HepG2 (cell line): ENCODE measurements at regions not wholly inside any gene's neighbourhood (a gene's known extent, or its start where the extent isn't known, plus 50 kb on each side); places are given as distances from the start of the nearest gene placed in this dataset.

Experiments used
- ATAC-seq: fragments of 200-7000 bp; cut with Tn5 transposase; 3 replicates; pipeline ENCODE4 v1.9.1; 2020; ENCODE audit warnings: mild to moderate bottlenecking, moderate library complexity
- BruUV-seq: library from RNA; stranded (reverse); fragments of 400-500 nt; replicated peaks from 2 replicates; lab custom pipeline; 2021; lab: Mats Ljungman, UMichigan
- CTCF ChIA-PET: fragments of 300-600 bp; formaldehyde crosslinking; extraction: SDS; loops from one replicate; lab custom pipeline; 2021; ENCODE audit warnings: low total read pairs, inconsistent platforms, low intra/inter-chr PET ratio; lab: Yijun Ruan, JAX
- POLR2A ChIA-PET: fragments of 350-600 bp; sonication (Branson Sonifier 250); formaldehyde crosslinking; loops from one replicate; lab custom pipeline; 2020; ENCODE audit warnings: antibody characterized with exemption, inconsistent platforms; lab: Yijun Ruan, JAX
- DNase-seq: peaks from one replicate; pipeline ENCODE4 v3.0.0-alpha.2; 2015; ENCODE audit warnings: low spot score
- FAIRE-seq: peaks from 3 replicates; lab custom pipeline; 2011; peaks lifted over from hg19 to GRCh38; lab: Jason Lieb, UNC
- H2AFZ ChIP-seq: one replicate; pipeline ENCODE4 v1.6.1; 2011; ENCODE audit warnings: low read length, inconsistent platforms
- H3K27ac ChIP-seq: fragments of 300-600 bp; 3 replicates; pipeline ENCODE4 v1.8.0; 2011; ENCODE audit warnings: mixed run types, mild to moderate bottlenecking, mixed read lengths, low read length, inconsistent platforms; ENCODE audit not compliant: insufficient read depth; ENCODE audit errors: extremely low read length
- H3K27me3 ChIP-seq, 2 experiments: fragments of 200-600 bp in 1 of 2; 2 replicates in 1 of 2; 3 replicates in 1 of 2; pipeline versions ENCODE4 v1.6.0 to v1.8.0; 2011; ENCODE audit warnings: low read length in 2 of 2, mild to moderate bottlenecking in 2 of 2, moderate library complexity in 2 of 2, inconsistent platforms in 1 of 2; ENCODE audit not compliant: insufficient read depth in 2 of 2, control insufficient read depth in 1 of 2
- H3K36me3 ChIP-seq, 2 experiments: fragments of 200-600 bp in 1 of 2; replicated peaks in 1 of 2; 2 replicates in 1 of 2; 3 replicates in 1 of 2; pipeline versions ENCODE4 v1.5.1 to v1.8.0; 2011; ENCODE audit warnings: low read length in 2 of 2, inconsistent platforms in 1 of 2; ENCODE audit not compliant: insufficient read depth in 2 of 2, control insufficient read depth in 1 of 2
- H3K4me1 ChIP-seq: 2 replicates; pipeline ENCODE4 v1.5.1; 2012; ENCODE audit warnings: low read length, inconsistent platforms; ENCODE audit not compliant: insufficient read depth
- H3K4me2 ChIP-seq: 2 replicates; pipeline ENCODE4 v1.6.0; 2011; ENCODE audit warnings: low read depth, low read length, inconsistent platforms
- H3K4me3 ChIP-seq, 3 experiments: fragments of 200-600 bp in 1 of 3; sonication (generic), shearing (Covaris generic) in 1 of 3; replicated peaks in 1 of 3; 2 replicates each; pipeline ENCODE4 v1.5.1; 2011 to 2016; ENCODE audit warnings: low read length in 3 of 3, inconsistent platforms in 2 of 3, low read depth in 2 of 3, mild to moderate bottlenecking in 2 of 3, control low read depth in 1 of 3, mixed read lengths in 1 of 3; ENCODE audit not compliant: insufficient read depth in 1 of 3
- H3K79me2 ChIP-seq: one replicate; pipeline ENCODE4 v1.6.1; 2011; ENCODE audit warnings: low read length, inconsistent platforms; ENCODE audit not compliant: insufficient read depth
- H3K9ac ChIP-seq: 2 replicates; pipeline ENCODE4 v1.6.0; 2011; ENCODE audit warnings: mild to moderate bottlenecking, low read depth, low read length, inconsistent platforms; ENCODE audit not compliant: insufficient read depth
- H3K9me3 ChIP-seq: 2 replicates; pipeline ENCODE4 v1.5.1; 2012; ENCODE audit warnings: mild to moderate bottlenecking, low read length
- H4K20me1 ChIP-seq: 2 replicates; pipeline ENCODE4 v1.6.0; 2011; ENCODE audit warnings: inconsistent platforms, mild to moderate bottlenecking, low read length, moderate library complexity; ENCODE audit not compliant: insufficient read depth
- CEBPB ChIP-seq: IDR thresholded peaks from 2 replicates; pipeline ENCODE4 v1.6.1; 2011; ENCODE audit warnings: low read depth, low read length, improper control_type of control experiment, borderline replicate concordance
- DPF2 ChIP-seq: sonication (generic); formaldehyde crosslinking; IDR thresholded peaks from 2 replicates; pipeline ENCODE4 v1.4.0; 2020; ENCODE audit warnings: mild to moderate bottlenecking, low read depth, missing genetic modification reagents, borderline replicate concordance
- E2F2 ChIP-seq: sonication (generic); formaldehyde crosslinking; IDR thresholded peaks from 2 replicates; pipeline ENCODE4 v1.4.0; 2020; ENCODE audit warnings: missing genetic modification reagents, borderline replicate concordance
- HIVEP1 ChIP-seq: sonication (generic); formaldehyde crosslinking; IDR thresholded peaks from 2 replicates; pipeline ENCODE4 v1.4.0; 2020; ENCODE audit warnings: mild to moderate bottlenecking, missing genetic modification reagents
- HMG20B ChIP-seq: conservative IDR thresholded peaks from 2 replicates; pipeline ENCODE4 v1.6.1; 2016; ENCODE audit warnings: missing genetic modification reagents, missing compliant biosample characterization
- IKZF5 ChIP-seq: IDR thresholded peaks from 2 replicates; pipeline ENCODE4 v1.6.1; 2018; ENCODE audit warnings: missing genetic modification reagents, mild to moderate bottlenecking, missing compliant biosample characterization
- IRX3 ChIP-seq: sonication (generic); formaldehyde crosslinking; IDR thresholded peaks from 2 replicates; pipeline ENCODE4 v1.8.1; 2023; ENCODE audit warnings: mild to moderate bottlenecking, low read depth, missing genetic modification reagents, borderline replicate concordance
- KDM1A ChIP-seq: IDR thresholded peaks from 2 replicates; pipeline ENCODE4 v1.6.1; 2016; ENCODE audit warnings: missing compliant biosample characterization
- NR3C1 ChIP-seq: sonication (generic); formaldehyde crosslinking; IDR thresholded peaks from 2 replicates; pipeline ENCODE4 v1.4.0; 2020; ENCODE audit warnings: missing genetic modification reagents
- PITX1 ChIP-seq: sonication (generic); formaldehyde crosslinking; IDR thresholded peaks from 2 replicates; pipeline ENCODE4 v1.5.1; 2020; ENCODE audit warnings: mild to moderate bottlenecking, missing genetic modification reagents
- SNAPC5 ChIP-seq: sonication (generic); formaldehyde crosslinking; IDR thresholded peaks from 2 replicates; pipeline ENCODE4 v1.8.1; 2023; ENCODE audit warnings: mild to moderate bottlenecking, missing genetic modification reagents, borderline replicate concordance
- ZFP90 ChIP-seq: sonication (generic); formaldehyde crosslinking; IDR thresholded peaks from 2 replicates; pipeline ENCODE4 v1.8.0; 2022; ENCODE audit warnings: missing genetic modification reagents, mild to moderate bottlenecking, inconsistent platforms, borderline replicate concordance
- ZMYM4 ChIP-seq: sonication (generic); formaldehyde crosslinking; IDR thresholded peaks from 2 replicates; pipeline ENCODE4 v1.8.1; 2023; ENCODE audit warnings: mild to moderate bottlenecking, missing genetic modification reagents
- ZNF230 ChIP-seq: sonication (generic); formaldehyde crosslinking; IDR thresholded peaks from 2 replicates; pipeline ENCODE4 v1.4.0; 2020; ENCODE audit warnings: mild to moderate bottlenecking, missing genetic modification reagents
- ZNF329 ChIP-seq: sonication (generic); formaldehyde crosslinking; IDR thresholded peaks from 2 replicates; pipeline ENCODE4 v1.9.0; 2021; ENCODE audit warnings: low read depth, mild to moderate bottlenecking, missing genetic modification reagents
- ZNF788 ChIP-seq: sonication (generic); formaldehyde crosslinking; IDR thresholded peaks from 2 replicates; pipeline ENCODE4 v1.5.0; 2020; ENCODE audit warnings: mild to moderate bottlenecking, missing genetic modification reagents, borderline replicate concordance
- WGBS: methylation state at CpG from one replicate; pipeline ENCODE4 v1.1.6; 2017; ENCODE audit warnings: low lambda C conversion rate; 5-methylcytosine and 5-hydroxymethylcytosine counted together
- in situ Hi-C: cut with HindIII; loops from 2 replicates; pipeline ENCODE4 v1.10.0; 2017; ENCODE audit warnings: low pct_unique_long_range_greater_than_20kb; ENCODE audit not compliant: extremely low pct_ligation_motif_present
- intact Hi-C: fragments of 100-400 bp; cut with micrococcal nuclease; formaldehyde crosslinking; loops from one replicate; pipeline ENCODE4 v1.10.0; 2022; ENCODE audit not compliant: unreplicated experiment

- no peak overlapping the region for H3K27ac ChIP-seq
- ChIA-PET CTCF (no interaction called here), POLR2A (no interaction called here)
- intact Hi-C loops (no loop called here), in situ Hi-C loops (no loop called here)
- no TSS peak for BruUV-seq
- no peak overlapping the region for H3K4me3 ChIP-seq
- no peak overlapping the region for H3K9ac ChIP-seq
- H3K27me3 ChIP-seq = peaks cover 0 to 20% of the 10 kb centered on the region in 2 experiments; a peak in 1 of 5 replicates
- DNase-seq (no peak), ATAC-seq (no peak), FAIRE-seq (no peak)
- H4K20me1 ChIP-seq = no peaks in the 10 kb centered on the region
- H3K79me2 ChIP-seq = no peaks in the 10 kb centered on the region
- H3K9me3 ChIP-seq = no peaks in the 10 kb centered on the region
- no peaks in the 10 kb centered on the region for H3K4me1 ChIP-seq
- no peak overlapping the region for H2AFZ ChIP-seq
- no peak overlapping the region for H3K4me2 ChIP-seq
- 0% methylated on average over 2 of the region's 2 CpGs for WGBS
- TF ChIP-seq ZNF230 (no peak), IKZF5 (CRISPR knock-in tag) (no peak), CEBPB (peak; percentile 45; the same call in 1 of the 2 replicates), HMG20B (CRISPR knock-in tag) (no peak)
- TF ChIP-seq, all 625 proteins: peak for 1
- H3K36me3 ChIP-seq = no peaks in the 10 kb centered on the region
These were observed 198.8 kb upstream of the CDYL start for GRCh38 chr6:4577406-4577805.

GRCh38 chr6:4575714-4576113, 200.5 kb upstream of the CDYL start:
- no peak overlapping the region for H3K4me3 ChIP-seq
- H4K20me1 ChIP-seq = no peaks in the 10 kb centered on the region
- H3K79me2 ChIP-seq = no peaks in the 10 kb centered on the region
- no peak overlapping the region for H3K27ac ChIP-seq
- FAIRE-seq (no peak), DNase-seq (no peak), ATAC-seq (no peak)
- no peak overlapping the region for H3K4me2 ChIP-seq
- POLR2A ChIA-PET = no interaction called here
- no peak overlapping the region for H3K9ac ChIP-seq
- H2AFZ ChIP-seq = no peak overlapping the region
- BruUV-seq = no TSS peak
- no peaks in the 10 kb centered on the region for H3K4me1 ChIP-seq
- WGBS = 24% methylated on average over 5 of the region's 5 CpGs
- CTCF ChIA-PET = no interaction called here
- peaks cover 15% of the 10 kb centered on the region for H3K9me3 ChIP-seq
- H3K36me3 ChIP-seq = no peaks in the 10 kb centered on the region
- peaks cover 0 to 10% of the 10 kb centered on the region in 2 experiments; a peak in 1 of 5 replicates for H3K27me3 ChIP-seq
- in situ Hi-C loops (no loop called here), intact Hi-C loops (no loop called here)
- no peak for TF ChIP-seq HIVEP1 (CRISPR knock-in tag)
- TF ChIP-seq E2F2 (CRISPR knock-in tag) = no peak
- no peak for TF ChIP-seq PITX1 (CRISPR knock-in tag)
- TF ChIP-seq SNAPC5 = no peak
- TF ChIP-seq ZMYM4 (CRISPR knock-in tag) = no peak
- no peak for TF ChIP-seq ZNF329 (CRISPR knock-in tag)
- TF ChIP-seq IRX3 (CRISPR knock-in tag) = no peak
- TF ChIP-seq KDM1A (CRISPR knock-in tag) = no peak
- TF ChIP-seq DPF2 (CRISPR knock-in tag) = no peak
- no peak for TF ChIP-seq NR3C1 (CRISPR knock-in tag)
- no peak for TF ChIP-seq ZFP90 (CRISPR knock-in tag)
- no peak for TF ChIP-seq ZNF788
